GM19025 (cell line): ENCODE measurements at regions not wholly inside any gene's neighbourhood (a gene's known extent, or its start where the extent isn't known, plus 50 kb on each side); places are given as distances from the start of the nearest gene placed in this dataset.

Experiments
- ATAC-seq: cut with Tn5 transposase; IDR thresholded peaks from one replicate; pipeline ENCODE4 v1.9.1; 2021; ENCODE audit warnings: mild to moderate bottlenecking, low read depth, moderate library complexity; ENCODE audit not compliant: unreplicated experiment

DNA sequence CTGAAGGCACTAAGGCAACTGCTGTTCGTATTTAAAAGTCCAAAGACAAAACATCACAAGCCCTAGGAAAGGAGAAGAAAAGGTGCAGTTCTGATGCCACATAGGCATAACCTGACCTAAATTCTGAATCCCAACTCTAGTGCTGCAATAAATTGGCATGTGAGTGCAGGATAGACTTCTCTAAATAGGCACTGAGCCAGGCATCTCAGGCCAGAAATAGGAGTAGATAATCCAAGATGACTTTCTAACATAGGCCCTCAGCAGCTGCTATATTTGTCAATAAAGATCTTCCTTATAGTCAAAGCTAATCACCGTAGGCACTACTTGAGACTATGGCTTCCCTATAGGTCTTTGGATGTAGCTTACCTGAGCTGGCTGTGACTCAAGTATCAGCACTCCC lies 1163.8 kb downstream of the SORCS1 start:
- no peak for ATAC-seq

- ATAC-seq, result no peak
These were observed 1170.9 kb downstream of the SORCS1 start for GRCh38 chr10:105993609-105994008.

GRCh38 chr10:105992928-105993327 lies 1171.6 kb downstream of the SORCS1 start:
- ATAC-seq, result no peak

DNA sequence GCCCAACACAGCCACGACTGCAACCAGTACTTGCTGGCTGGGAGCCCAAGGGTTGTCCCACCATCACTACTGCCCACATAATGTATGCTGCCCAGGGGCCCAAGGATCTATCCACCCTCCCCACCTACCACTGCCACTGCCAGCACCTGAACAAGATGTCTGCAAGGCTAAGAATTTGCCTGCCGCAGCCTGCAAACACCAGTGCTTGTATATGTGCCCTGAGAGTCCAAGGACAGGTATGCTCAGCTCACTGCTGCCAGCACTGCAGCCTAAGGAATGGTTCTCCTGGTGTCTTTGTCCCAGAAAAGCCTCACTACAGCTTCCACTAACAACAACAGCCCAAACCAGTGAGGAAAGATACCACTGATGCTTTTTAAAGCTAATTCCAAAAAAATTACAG lies 1174.0 kb downstream of the SORCS1 start:
- ATAC-seq, result no peak

DNA sequence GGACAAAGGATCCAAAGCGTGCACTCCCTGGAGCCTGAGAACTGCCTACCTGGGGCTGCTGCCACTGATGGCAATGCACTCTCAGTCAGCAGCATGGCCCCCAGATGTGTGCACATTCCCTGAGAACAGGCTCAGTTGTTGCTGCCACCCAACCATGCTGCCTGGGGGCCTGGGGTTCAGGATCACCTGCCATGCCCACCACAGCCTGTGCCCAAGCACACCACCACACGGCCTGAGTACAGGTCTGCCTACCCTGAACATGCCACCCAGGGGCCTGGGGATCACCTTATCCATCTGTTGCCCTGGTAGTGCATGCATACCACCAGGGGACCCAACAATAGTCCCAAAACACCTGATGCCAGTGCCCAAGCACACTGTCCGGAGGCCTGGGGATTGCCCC lies 1174.5 kb downstream of the SORCS1 start:
- ATAC-seq, result no peak

DNA sequence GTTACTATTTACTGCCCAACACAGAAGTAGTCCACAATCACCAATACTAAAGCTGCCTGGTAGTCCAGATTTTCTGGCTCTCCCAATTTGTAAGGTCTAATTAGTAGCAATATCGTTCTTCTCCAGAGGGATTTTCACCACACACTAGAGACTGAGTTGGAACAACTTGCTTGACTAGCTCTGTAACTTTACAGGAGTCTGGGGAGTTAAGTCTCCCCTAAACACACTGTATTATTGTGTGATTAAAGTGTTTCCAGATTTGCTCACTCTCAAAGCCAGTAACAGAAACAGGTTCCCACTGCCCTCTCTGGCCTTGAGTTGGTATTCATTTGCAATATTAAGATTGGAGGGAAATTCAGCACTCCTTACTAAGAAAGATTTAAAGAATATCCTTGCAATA lies 1175.7 kb downstream of the SORCS1 start:
- ATAC-seq, result no peak

DNA sequence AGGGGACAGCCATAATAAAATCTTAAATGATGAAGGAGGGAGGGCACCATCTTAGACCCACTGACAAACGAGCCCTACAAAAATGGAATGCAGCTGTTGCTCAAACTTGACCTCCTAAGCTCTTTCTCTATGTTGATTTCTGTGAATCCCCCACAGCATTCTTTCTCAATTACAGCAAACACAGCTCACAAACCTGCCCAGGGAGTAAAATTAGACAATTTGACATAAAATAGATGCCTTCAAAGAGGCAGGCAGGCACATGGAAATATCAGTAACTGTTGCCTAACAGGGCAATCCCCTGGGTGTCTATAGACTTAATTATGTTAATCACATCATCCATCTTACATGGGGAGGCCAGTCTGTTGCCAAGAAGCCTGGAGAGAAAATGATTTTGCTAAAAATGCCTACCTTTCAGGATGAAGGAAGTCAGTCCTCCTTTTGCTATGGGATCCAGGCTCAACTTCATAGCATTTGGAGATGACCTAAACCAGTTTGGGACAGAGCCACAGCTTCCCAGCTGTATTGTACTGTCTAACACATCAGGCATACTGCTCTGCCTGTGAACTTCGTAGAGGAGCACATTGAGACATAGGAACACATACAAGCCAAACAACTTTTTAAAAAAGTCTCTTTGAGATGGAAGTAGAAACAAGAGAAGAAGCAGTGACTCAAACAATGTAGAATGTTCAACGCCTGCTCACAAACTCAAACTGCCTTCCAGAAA lies 1177.4 kb downstream of the SORCS1 start:
- ATAC-seq, result no peak

- no peak for ATAC-seq
These were observed 1178.0 kb downstream of the SORCS1 start for GRCh38 chr10:105986486-105986885.

GRCh38 chr10:105982735-105983134 lies 1181.8 kb downstream of the SORCS1 start:
- ATAC-seq, result no peak

DNA sequence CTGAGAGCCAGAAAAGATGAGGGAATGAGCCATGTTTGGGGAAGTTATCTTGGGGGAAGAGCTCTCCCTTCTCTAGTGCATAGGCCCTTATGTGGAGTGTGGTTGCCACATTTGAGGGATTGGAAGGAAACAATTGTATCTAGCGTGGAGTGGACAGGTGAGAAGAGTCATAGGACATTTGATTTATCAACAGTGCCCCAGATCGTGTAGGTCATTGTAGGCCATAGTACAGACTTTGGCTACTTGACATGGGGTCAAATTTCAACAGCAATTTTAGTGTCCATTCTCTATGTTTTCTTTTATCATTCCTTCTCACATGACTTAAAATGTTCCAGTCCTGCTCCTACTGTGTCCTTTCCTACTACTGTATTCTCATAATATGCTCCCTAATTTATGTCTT lies 1182.8 kb downstream of the SORCS1 start:
- ATAC-seq, result no peak

DNA sequence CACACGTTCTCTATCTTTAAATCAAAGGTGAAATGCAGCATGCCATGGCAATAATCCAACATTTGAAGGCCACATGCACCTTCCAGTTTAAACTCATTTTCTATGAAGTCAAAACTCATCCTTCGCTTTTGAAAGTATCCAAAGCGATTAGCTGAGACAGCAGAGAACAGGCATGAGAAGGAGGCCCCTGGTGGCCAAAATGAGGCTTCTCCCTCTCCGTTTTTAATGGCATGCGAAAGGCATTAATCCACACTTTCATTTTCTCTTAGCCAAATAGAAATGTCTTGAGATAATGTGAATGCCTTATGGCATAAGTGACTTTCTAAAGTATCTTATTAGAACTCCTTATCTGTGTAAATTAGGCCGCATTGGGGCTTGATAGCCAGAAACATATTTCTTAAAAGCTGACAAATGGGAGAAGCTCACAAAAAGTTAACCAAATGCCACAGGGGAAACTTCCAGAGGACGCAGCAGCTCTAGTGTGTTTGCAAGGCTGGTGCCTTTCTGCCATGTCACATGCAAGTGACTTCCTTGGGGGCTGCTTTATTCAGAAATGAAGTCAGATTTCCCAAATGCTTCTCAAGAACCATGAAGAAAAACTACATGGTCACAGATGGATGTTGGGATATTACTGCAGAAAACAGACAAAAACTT lies 1189.6 kb downstream of the SORCS1 start:
- no peak for ATAC-seq

DNA sequence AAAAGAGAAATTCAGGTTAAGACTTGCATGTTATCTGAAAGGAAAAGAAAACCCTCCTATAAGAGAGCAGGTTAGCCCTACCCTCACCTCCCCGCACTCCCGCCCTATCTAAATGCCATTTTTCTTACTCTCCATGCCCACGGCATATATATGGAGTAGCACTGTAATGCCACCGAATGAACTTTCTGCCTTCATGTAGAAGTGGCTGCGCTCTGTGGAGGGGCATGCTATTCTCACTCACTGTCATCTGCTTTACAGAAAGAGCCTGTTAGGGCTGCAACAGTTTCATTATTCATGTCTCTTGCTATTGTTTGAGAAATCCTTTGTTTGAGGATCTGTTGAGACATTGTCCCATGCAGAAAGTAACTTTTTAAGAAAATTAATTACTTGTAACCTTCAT lies 1190.6 kb downstream of the SORCS1 start:
- no peak for ATAC-seq

GRCh38 chr10:105973360-105973759 lies 1191.1 kb downstream of the SORCS1 start:
- no peak for ATAC-seq

- ATAC-seq, result no peak
These were observed 1193.0 kb downstream of the SORCS1 start for GRCh38 chr10:105971460-105971859.

DNA sequence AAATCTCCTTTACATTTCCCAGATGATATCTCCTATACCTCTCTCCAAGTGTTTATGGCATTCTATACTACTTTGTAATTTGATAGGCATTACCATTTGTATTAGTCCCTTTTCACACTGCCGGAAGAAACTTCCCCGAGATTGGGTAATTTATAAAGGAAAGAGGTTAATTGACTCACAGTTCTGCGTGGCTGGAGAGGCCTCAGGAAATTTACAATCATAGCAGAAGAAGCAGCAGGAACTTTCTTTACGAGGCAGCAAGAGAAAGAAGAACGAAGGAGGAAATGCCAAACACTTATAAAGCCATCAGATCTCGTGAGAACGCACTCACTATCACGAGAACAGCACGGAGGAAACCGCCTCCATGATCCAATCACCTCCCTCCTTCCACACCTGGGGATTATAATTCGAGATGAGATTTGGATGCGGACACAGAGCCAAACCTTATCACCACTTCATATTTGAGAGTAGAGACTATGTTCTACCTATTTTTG lies 1194.6 kb downstream of the SORCS1 start:
- ATAC-seq, result no peak

DNA sequence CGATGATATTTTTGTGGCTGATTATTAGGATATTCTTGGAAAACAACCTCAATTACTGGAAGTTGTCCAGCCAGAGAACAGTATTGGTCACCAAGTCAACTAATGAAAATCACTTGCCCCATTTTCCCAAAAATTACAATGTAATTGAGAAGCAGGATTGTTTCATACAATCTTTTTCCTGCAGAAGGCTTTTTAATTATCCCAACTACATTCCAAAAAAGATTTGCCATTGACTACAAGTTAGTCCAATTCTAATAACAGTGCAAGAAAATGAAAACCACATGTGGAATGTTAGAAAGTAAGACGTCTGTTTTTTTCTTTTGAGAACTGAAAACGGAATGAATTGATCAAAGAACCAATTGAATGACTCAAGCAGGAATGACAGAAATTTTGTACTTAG lies 1195.8 kb downstream of the SORCS1 start:
- no peak for ATAC-seq

DNA sequence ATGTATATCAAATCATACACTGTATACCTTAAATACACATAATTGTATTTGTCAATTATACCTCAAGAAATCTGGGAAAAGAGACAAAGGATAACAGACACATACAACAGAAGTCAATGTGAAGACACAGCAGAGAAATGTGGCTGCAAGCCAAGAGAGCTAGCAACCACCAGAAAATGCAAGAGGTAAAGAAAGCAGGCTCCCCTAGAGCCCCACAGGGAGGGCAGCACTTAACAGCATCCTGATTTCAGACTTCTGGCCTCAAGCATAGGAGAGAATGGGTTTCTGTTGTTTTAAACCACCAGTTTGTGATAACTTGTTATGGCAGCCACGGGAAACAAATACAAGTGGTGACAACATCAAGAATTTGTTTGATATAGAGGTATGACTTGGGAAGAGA lies 1197.2 kb downstream of the SORCS1 start:
- no peak for ATAC-seq

DNA sequence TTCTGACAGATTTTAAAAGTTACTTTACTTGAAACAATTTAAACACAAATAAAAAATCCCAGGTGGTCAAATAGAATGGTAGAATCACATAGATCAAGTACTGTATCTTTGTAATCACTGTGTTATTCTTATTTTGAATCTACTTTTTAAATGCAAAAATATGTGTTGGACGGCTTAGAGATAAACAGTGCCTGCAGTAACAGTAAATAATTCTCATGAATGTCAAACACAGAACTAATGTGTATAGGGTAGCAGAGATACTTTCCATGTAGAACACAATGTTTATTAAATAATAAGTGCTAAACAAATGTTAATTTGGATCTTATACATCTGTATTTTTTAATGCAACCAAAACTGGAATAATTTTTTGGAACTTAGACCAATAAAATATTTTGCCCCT lies 1199.4 kb downstream of the SORCS1 start:
- ATAC-seq, result no peak

GRCh38 chr10:105964009-105964408 lies 1200.5 kb downstream of the SORCS1 start:
- ATAC-seq, result no peak

DNA sequence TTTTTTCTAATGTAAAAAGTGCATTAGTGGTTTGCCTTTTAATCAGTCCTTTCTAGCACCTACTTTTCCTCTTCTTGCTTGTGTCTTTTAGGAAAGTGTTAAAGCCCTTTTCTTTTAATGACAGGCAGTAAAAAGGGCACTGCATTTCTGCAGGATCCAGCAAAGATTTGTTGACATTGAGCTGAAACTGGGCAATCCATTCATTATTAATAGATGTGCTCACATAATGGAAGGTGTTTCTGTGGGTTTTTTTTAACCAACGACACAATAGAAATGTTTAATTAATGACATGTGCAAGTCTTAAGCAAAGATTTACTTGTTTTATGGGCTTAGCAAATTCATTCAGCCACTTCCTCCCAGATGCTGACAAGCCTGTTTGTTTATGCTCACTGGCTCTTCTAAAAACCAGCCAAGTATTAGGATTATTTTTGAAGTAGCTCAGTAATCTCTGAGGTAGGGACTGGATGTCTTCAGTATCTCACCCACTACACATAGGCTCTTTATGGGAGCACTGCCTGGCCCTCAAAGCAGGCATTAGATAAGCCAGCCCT lies 1201.1 kb downstream of the SORCS1 start:
- ATAC-seq, result no peak

GRCh38 chr10:105956550-105956949 lies 1208.0 kb downstream of the SORCS1 start:
- ATAC-seq, result no peak

DNA sequence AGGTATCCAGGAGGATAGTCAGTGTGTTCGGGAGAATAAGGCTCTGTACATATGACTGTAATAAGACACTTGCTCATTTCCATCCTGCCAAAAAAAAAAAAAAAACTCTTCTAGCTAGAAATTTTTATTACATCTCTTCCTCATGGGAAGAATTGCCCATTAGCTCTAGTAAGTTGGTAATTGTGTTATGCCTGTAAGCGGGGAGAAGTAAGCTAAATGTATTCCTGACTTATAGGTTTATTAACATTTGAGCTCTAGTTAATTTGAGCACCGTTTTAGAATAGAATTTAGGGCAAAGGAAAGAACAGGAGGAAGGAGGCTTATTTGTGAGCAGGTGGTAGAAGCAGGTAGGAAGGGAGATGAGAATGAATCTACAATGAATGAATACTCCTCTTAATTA lies 1210.6 kb downstream of the SORCS1 start:
- ATAC-seq, result no peak
